ENCODE measurements at regions not wholly inside any gene's neighbourhood (a gene's known extent, or its start where the extent isn't known, plus 50 kb on each side); places are given as distances from the start of the nearest gene placed in this dataset.

DNA sequence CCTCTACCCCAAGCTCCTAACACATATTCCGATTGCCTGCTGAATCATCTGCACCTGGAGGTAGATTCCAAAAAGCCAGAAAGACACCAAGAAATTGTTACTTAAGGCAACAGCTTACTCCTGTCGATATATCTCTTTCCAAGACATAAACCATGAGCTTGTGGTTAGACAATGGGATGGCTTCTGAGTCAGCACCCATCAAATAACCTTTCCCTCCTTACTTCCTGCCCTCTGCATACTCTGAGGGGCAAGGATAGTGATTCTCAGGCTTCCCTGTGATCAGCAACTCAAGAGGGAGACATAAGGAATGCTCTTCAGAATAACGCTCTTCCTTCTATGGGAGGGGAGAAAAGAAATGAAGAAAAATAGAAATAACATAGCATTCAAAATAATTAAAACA, 70.9 kb downstream of the TMEM215 start:
- intact Hi-C loops (cut with micrococcal nuclease), result no loop called here
- TF ChIP-seq, protein P1, sequence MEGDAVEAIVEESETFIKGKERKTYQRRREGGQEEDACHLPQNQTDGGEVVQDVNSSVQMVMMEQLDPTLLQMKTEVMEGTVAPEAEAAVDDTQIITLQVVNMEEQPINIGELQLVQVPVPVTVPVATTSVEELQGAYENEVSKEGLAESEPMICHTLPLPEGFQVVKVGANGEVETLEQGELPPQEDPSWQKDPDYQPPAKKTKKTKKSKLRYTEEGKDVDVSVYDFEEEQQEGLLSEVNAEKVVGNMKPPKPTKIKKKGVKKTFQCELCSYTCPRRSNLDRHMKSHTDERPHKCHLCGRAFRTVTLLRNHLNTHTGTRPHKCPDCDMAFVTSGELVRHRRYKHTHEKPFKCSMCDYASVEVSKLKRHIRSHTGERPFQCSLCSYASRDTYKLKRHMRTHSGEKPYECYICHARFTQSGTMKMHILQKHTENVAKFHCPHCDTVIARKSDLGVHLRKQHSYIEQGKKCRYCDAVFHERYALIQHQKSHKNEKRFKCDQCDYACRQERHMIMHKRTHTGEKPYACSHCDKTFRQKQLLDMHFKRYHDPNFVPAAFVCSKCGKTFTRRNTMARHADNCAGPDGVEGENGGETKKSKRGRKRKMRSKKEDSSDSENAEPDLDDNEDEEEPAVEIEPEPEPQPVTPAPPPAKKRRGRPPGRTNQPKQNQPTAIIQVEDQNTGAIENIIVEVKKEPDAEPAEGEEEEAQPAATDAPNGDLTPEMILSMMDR (IDR thresholded peaks at IDR 0.05; ENCODE audit: borderline replicate concordance), result no peak

DNA sequence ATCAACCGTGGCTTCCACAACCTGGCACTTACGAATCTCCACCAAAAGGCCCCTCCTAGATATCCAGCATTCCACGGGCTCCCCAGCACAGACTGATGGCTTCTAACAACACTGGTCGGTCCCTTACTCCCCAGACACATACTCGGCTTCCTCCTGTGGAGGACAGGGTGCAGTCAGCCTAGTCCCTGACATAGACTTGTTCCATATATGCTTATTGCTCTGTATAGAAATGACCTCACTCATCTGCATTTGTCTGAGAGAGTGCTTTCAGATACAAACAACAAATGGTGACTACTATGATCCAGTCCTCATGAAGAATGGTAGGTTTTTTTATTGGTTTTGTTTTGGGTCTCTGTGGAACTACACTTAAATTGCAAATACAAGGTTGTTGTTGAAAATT, 72.4 kb downstream of the TMEM215 start:
- TF ChIP-seq, protein P1 (IDR thresholded peaks at IDR 0.05; ENCODE audit: borderline replicate concordance), result no peak
- no peaks in the 10 kb centered on the region for H3K36me3 ChIP-seq
- H3K4me3 ChIP-seq, result no peak overlapping the region
- peaks cover 14% of the 10 kb centered on the region for H3K27me3 ChIP-seq (ENCODE audit: low read depth)
- no peaks in the 10 kb centered on the region for H3K9me3 ChIP-seq (replicated peaks)
- no peaks in the 10 kb centered on the region for H3K4me1 ChIP-seq
- no peak overlapping the region for H3K27ac ChIP-seq (replicated peaks)
- DNase-seq, result no peak
- intact Hi-C loops (cut with micrococcal nuclease), result no loop called here

More for the DNA sequence above, 70.9 kb downstream of the TMEM215 start:
- Histone ChIP-seq H3K27ac (replicated peaks) (no peak overlapping the region), H3K36me3 (no peaks in the 10 kb centered on the region), H3K4me1 (no peaks in the 10 kb centered on the region), H3K9me3 (replicated peaks) (no peaks in the 10 kb centered on the region), H3K4me3 (no peak overlapping the region), H3K27me3 (ENCODE audit: low read depth) (peaks cover 27% of the 10 kb centered on the region)
- no peak for DNase-seq

DNA sequence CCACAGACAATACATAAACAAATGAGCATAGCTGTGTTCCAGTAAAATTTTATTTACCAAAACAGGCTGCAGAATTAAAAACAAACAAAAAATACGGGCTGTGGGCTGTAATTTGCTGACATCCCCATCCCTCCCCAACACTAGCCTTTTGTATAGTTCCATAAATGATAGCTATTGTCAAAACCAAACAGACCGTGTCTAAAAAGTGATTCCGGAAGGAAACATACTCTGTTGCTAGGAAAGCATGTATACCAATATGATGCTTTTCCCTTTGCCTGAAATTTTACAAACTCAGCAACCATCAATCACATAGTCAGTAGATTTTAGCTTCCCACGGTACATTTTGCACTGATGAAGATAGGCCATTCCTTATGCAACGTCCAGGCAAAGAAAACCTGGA, 80.0 kb downstream of the TMEM215 start:
- Histone ChIP-seq H3K27ac (replicated peaks) (no peak overlapping the region), H3K4me3 (no peak overlapping the region), H3K9me3 (replicated peaks) (no peaks in the 10 kb centered on the region), H3K27me3 (ENCODE audit: low read depth) (peaks cover 9% of the 10 kb centered on the region), H3K36me3 (no peaks in the 10 kb centered on the region), H3K4me1 (no peaks in the 10 kb centered on the region)
- TF ChIP-seq, protein P1 (IDR thresholded peaks at IDR 0.05; ENCODE audit: borderline replicate concordance), result no peak
- no peak for DNase-seq
- intact Hi-C loops (cut with micrococcal nuclease), result no loop called here

DNA sequence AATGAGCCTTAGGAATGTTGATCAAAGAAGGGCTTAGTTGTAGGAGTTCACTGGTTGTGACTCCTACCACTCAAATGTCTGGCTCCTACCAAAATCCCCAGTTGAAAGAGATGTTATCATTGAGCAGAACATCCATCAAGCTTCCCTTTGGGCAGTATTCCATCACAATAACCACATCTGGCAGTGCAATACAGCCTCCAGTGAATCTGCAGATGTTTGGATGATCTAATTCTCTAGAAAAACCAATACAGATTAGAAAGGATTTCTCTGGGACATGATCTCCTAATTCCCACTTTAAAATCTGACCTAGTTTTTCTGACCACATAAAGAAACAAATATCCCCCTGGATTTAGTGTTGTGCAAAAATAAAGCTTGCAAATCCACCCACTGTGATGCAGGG, 81.6 kb downstream of the TMEM215 start:
- Histone ChIP-seq H3K36me3 (no peaks in the 10 kb centered on the region), H3K27ac (replicated peaks) (no peak overlapping the region), H3K27me3 (ENCODE audit: low read depth) (peaks cover 9% of the 10 kb centered on the region), H3K4me3 (no peak overlapping the region), H3K9me3 (replicated peaks) (no peaks in the 10 kb centered on the region), H3K4me1 (no peaks in the 10 kb centered on the region)
- DNase-seq, result no peak
- TF ChIP-seq, protein P1 (IDR thresholded peaks at IDR 0.05; ENCODE audit: borderline replicate concordance), result no peak
- intact Hi-C loops (cut with micrococcal nuclease), result no loop called here

DNA sequence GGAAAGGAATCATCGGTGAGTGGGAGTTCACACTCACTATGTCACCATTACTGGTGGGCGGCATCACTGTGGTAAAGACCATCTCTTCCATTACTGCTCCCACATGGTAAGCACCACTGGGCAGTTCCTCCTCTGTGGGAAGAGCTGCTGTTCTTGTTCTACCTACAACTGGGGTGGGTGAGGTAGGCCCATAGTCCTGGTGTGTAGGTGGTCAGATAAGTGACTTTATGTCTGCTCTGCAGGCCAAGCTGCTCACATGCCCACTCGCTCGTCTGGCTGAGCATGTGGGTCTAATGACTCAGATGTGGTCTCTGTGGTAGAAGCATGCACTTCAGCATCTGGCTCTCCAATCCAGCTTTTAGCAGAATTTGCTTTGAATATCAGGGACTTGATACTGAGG, 82.9 kb downstream of the TMEM215 start:
- H3K4me1 ChIP-seq, result no peaks in the 10 kb centered on the region
- intact Hi-C loops (cut with micrococcal nuclease), result no loop called here
- no peak overlapping the region for H3K27ac ChIP-seq (replicated peaks)
- DNase-seq, result no peak
- H3K36me3 ChIP-seq, result no peaks in the 10 kb centered on the region
- peaks cover 7% of the 10 kb centered on the region for H3K27me3 ChIP-seq (ENCODE audit: low read depth)
- TF ChIP-seq, protein P1 (IDR thresholded peaks at IDR 0.05; ENCODE audit: borderline replicate concordance), result no peak
- H3K9me3 ChIP-seq (replicated peaks), result no peaks in the 10 kb centered on the region
- H3K4me3 ChIP-seq, result no peak overlapping the region

DNA sequence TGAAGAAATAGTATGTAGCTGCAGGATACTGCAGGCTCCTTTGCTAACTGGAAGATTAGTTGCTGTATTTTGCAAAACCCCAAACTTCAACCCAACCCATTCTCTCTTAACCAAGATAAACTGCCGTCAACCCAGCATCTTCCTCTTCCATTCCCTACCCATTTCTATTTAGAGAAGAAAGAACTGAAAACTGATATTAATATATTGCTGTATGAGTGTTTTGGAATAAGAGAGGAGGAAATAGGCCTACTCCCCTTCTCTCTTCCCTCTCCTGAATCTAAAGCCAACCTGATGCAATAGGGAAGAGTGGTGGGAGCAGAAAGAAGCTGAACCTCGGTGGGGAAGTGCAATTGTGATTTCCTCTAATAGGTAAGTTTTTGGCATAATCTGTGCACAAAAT, 83.7 kb downstream of the TMEM215 start:
- intact Hi-C loops (cut with micrococcal nuclease), result no loop called here
- TF ChIP-seq, protein P1 (IDR thresholded peaks at IDR 0.05; ENCODE audit: borderline replicate concordance), result no peak
- Histone ChIP-seq H3K36me3 (no peaks in the 10 kb centered on the region), H3K4me1 (no peaks in the 10 kb centered on the region), H3K27me3 (ENCODE audit: low read depth) (no peaks in the 10 kb centered on the region), H3K9me3 (replicated peaks) (no peaks in the 10 kb centered on the region), H3K4me3 (no peak overlapping the region), H3K27ac (replicated peaks) (no peak overlapping the region)
- DNase-seq, result no peak
